HepG2 (cell line): ENCODE measurements at regions not wholly inside any gene's neighbourhood (a gene's known extent, or its start where the extent isn't known, plus 50 kb on each side); places are given as distances from the start of the nearest gene placed in this dataset.

Experiments
- ATAC-seq: fragments of 200-7000 bp; cut with Tn5 transposase; 3 replicates; pipeline ENCODE4 v1.9.1; 2020; ENCODE audit warnings: mild to moderate bottlenecking, moderate library complexity
- BruUV-seq: library from RNA; stranded (reverse); fragments of 400-500 nt; replicated peaks from 2 replicates; lab custom pipeline; 2021; lab: Mats Ljungman, UMichigan
- CTCF ChIA-PET: fragments of 300-600 bp; formaldehyde crosslinking; extraction: SDS; loops from one replicate; lab custom pipeline; 2021; ENCODE audit warnings: low total read pairs, inconsistent platforms, low intra/inter-chr PET ratio; lab: Yijun Ruan, JAX
- POLR2A ChIA-PET: fragments of 350-600 bp; sonication (Branson Sonifier 250); formaldehyde crosslinking; loops from one replicate; lab custom pipeline; 2020; ENCODE audit warnings: antibody characterized with exemption, inconsistent platforms; lab: Yijun Ruan, JAX
- DNase-seq: peaks from one replicate; pipeline ENCODE4 v3.0.0-alpha.2; 2015; ENCODE audit warnings: low spot score
- FAIRE-seq: peaks from 3 replicates; lab custom pipeline; 2011; peaks lifted over from hg19 to GRCh38; lab: Jason Lieb, UNC
- H2AFZ ChIP-seq: one replicate; pipeline ENCODE4 v1.6.1; 2011; ENCODE audit warnings: low read length, inconsistent platforms
- H3K27ac ChIP-seq: fragments of 300-600 bp; 3 replicates; pipeline ENCODE4 v1.8.0; 2011; ENCODE audit warnings: mixed run types, mild to moderate bottlenecking, mixed read lengths, low read length, inconsistent platforms; ENCODE audit not compliant: insufficient read depth; ENCODE audit errors: extremely low read length
- H3K27me3 ChIP-seq, 2 experiments: fragments of 200-600 bp in 1 of 2; 2 replicates in 1 of 2; 3 replicates in 1 of 2; pipeline versions ENCODE4 v1.6.0 to v1.8.0; 2011; ENCODE audit warnings: low read length in 2 of 2, mild to moderate bottlenecking in 2 of 2, moderate library complexity in 2 of 2, inconsistent platforms in 1 of 2; ENCODE audit not compliant: insufficient read depth in 2 of 2, control insufficient read depth in 1 of 2
- H3K36me3 ChIP-seq, 2 experiments: fragments of 200-600 bp in 1 of 2; replicated peaks in 1 of 2; 2 replicates in 1 of 2; 3 replicates in 1 of 2; pipeline versions ENCODE4 v1.5.1 to v1.8.0; 2011; ENCODE audit warnings: low read length in 2 of 2, inconsistent platforms in 1 of 2; ENCODE audit not compliant: insufficient read depth in 2 of 2, control insufficient read depth in 1 of 2
- H3K4me1 ChIP-seq: 2 replicates; pipeline ENCODE4 v1.5.1; 2012; ENCODE audit warnings: low read length, inconsistent platforms; ENCODE audit not compliant: insufficient read depth
- H3K4me2 ChIP-seq: 2 replicates; pipeline ENCODE4 v1.6.0; 2011; ENCODE audit warnings: low read depth, low read length, inconsistent platforms
- H3K4me3 ChIP-seq, 3 experiments: fragments of 200-600 bp in 1 of 3; sonication (generic), shearing (Covaris generic) in 1 of 3; replicated peaks in 1 of 3; 2 replicates each; pipeline ENCODE4 v1.5.1; 2011 to 2016; ENCODE audit warnings: low read length in 3 of 3, inconsistent platforms in 2 of 3, low read depth in 2 of 3, mild to moderate bottlenecking in 2 of 3, control low read depth in 1 of 3, mixed read lengths in 1 of 3; ENCODE audit not compliant: insufficient read depth in 1 of 3
- H3K79me2 ChIP-seq: one replicate; pipeline ENCODE4 v1.6.1; 2011; ENCODE audit warnings: low read length, inconsistent platforms; ENCODE audit not compliant: insufficient read depth
- H3K9ac ChIP-seq: 2 replicates; pipeline ENCODE4 v1.6.0; 2011; ENCODE audit warnings: mild to moderate bottlenecking, low read depth, low read length, inconsistent platforms; ENCODE audit not compliant: insufficient read depth
- H3K9me3 ChIP-seq: 2 replicates; pipeline ENCODE4 v1.5.1; 2012; ENCODE audit warnings: mild to moderate bottlenecking, low read length
- H4K20me1 ChIP-seq: 2 replicates; pipeline ENCODE4 v1.6.0; 2011; ENCODE audit warnings: inconsistent platforms, mild to moderate bottlenecking, low read length, moderate library complexity; ENCODE audit not compliant: insufficient read depth
- MAFK ChIP-seq, 2 experiments: IDR thresholded peaks in 1 of 2; conservative IDR thresholded peaks in 1 of 2; 2 replicates each; pipeline ENCODE4 v1.6.1; 2011; ENCODE audit warnings: improper control_type of control experiment in 2 of 2, low read length in 2 of 2
- TFDP1 ChIP-seq: IDR thresholded peaks from 2 replicates; pipeline ENCODE4 v1.6.1; 2016; ENCODE audit warnings: missing compliant biosample characterization, missing genetic modification reagents, borderline replicate concordance
- ZNF768 ChIP-seq: sonication (generic); formaldehyde crosslinking; IDR thresholded peaks from 2 replicates; pipeline ENCODE4 v1.4.0; 2020; ENCODE audit warnings: missing genetic modification reagents
- ZSCAN9 ChIP-seq: IDR thresholded peaks from 2 replicates; pipeline ENCODE4 v1.6.1; 2016; ENCODE audit warnings: borderline replicate concordance
- WGBS: methylation state at CpG from one replicate; pipeline ENCODE4 v1.1.6; 2017; ENCODE audit warnings: low lambda C conversion rate; 5-methylcytosine and 5-hydroxymethylcytosine counted together
- in situ Hi-C: cut with HindIII; loops from 2 replicates; pipeline ENCODE4 v1.10.0; 2017; ENCODE audit warnings: low pct_unique_long_range_greater_than_20kb; ENCODE audit not compliant: extremely low pct_ligation_motif_present
- intact Hi-C: fragments of 100-400 bp; cut with micrococcal nuclease; formaldehyde crosslinking; loops from one replicate; pipeline ENCODE4 v1.10.0; 2022; ENCODE audit not compliant: unreplicated experiment

- Histone ChIP-seq H4K20me1 (no peaks in the 10 kb centered on the region), H3K9me3 (peaks cover 70% of the 10 kb centered on the region), H3K9ac (no peak overlapping the region), H3K4me2 (no peak overlapping the region)
- WGBS, result 3% methylated on average over 4 of the region's 4 CpGs
- CTCF ChIA-PET, result no interaction called here
- no peak for TF ChIP-seq ZSCAN9 (CRISPR knock-in tag)
- TF ChIP-seq, all 625 proteins: peak for 0
- no peaks in the 10 kb centered on the region for H3K4me1 ChIP-seq
- in situ Hi-C loops (no loop called here), intact Hi-C loops (no loop called here)
- no peak for DNase-seq
- POLR2A ChIA-PET, result no interaction called here
- no peak overlapping the region for H2AFZ ChIP-seq
- H3K27ac ChIP-seq, result no peak overlapping the region
- H3K27me3 ChIP-seq, result no peaks in the 10 kb centered on the region
- ATAC-seq, result no peak
- no peak for FAIRE-seq
- H3K4me3 ChIP-seq, result no peak overlapping the region
- no peaks in the 10 kb centered on the region for H3K79me2 ChIP-seq
- no TSS peak for BruUV-seq
- no peaks in the 10 kb centered on the region for H3K36me3 ChIP-seq
These were observed 519.6 kb downstream of the DOK5 start for GRCh38 chr20:54995011-54995410.

- Histone ChIP-seq H3K4me3 (no peak overlapping the region), H2AFZ (no peak overlapping the region), H3K9me3 (peaks cover 30% of the 10 kb centered on the region), H3K9ac (no peak overlapping the region), H3K27ac (no peak overlapping the region), H4K20me1 (no peaks in the 10 kb centered on the region), H3K79me2 (no peaks in the 10 kb centered on the region), H3K4me2 (no peak overlapping the region), H3K36me3 (no peaks in the 10 kb centered on the region), H3K4me1 (no peaks in the 10 kb centered on the region), H3K27me3 (no peaks in the 10 kb centered on the region)
- DNase-seq (no peak), FAIRE-seq (no peak), ATAC-seq (no peak)
- intact Hi-C loops (no loop called here), in situ Hi-C loops (no loop called here)
- ChIA-PET POLR2A (no interaction called here), CTCF (no interaction called here)
- TF ChIP-seq MAFK (conservative IDR thresholded peaks at IDR 0.05 in 1 of 2, IDR thresholded peaks at IDR 0.05 in 1 of 2; ENCODE audit: low read length in 2 of 2), result peak in 1 of 2 experiments; percentile 24; a peak in 1 of 4 replicates
- no peak for TF ChIP-seq ZNF768 (CRISPR knock-in tag)
- TF ChIP-seq TFDP1 (CRISPR knock-in tag), result no peak
- BruUV-seq, result no TSS peak
- WGBS, result 33% methylated on average over 7 of the region's 7 CpGs
These were observed 509.7 kb downstream of the DOK5 start for GRCh38 chr20:54985091-54985490.
